Osteoblast (primary cell): ENCODE measurements at regions not wholly inside any gene's neighbourhood (a gene's known extent, or its start where the extent isn't known, plus 50 kb on each side); places are given as distances from the start of the nearest gene placed in this dataset.

Source experiments
- DNase-seq: peaks from one replicate; pipeline ENCODE4 v3.0.0; 2011; ENCODE audit warnings: low spot score, mixed read lengths; ENCODE audit not compliant: insufficient read length; ENCODE audit errors: missing footprints
- H2AFZ ChIP-seq: 2 replicates; pipeline ENCODE4 v1.6.0; 2011; ENCODE audit warnings: mild to moderate bottlenecking, low read length
- H3K27ac ChIP-seq: 2 replicates; pipeline ENCODE4 v1.5.1; 2011; ENCODE audit warnings: mild to moderate bottlenecking, low read depth, low read length, moderate library complexity
- H3K27me3 ChIP-seq: 2 replicates; pipeline ENCODE4 v1.6.0; 2012; ENCODE audit warnings: mild to moderate bottlenecking, control low read depth, inconsistent platforms, low read length, moderate library complexity; ENCODE audit not compliant: insufficient read depth
- H3K36me3 ChIP-seq: 2 replicates; pipeline ENCODE4 v1.5.1; 2011; ENCODE audit warnings: mild to moderate bottlenecking, low read length, control low read depth, moderate library complexity; ENCODE audit not compliant: insufficient read depth
- H3K4me1 ChIP-seq: 2 replicates; pipeline ENCODE4 v1.5.1; 2011; ENCODE audit warnings: mild to moderate bottlenecking, low read length, control low read depth, moderate library complexity; ENCODE audit not compliant: insufficient read depth
- H3K4me2 ChIP-seq: 2 replicates; pipeline ENCODE4 v1.6.0; 2011; ENCODE audit warnings: mild to moderate bottlenecking, low read length; ENCODE audit not compliant: insufficient read depth
- H3K4me3 ChIP-seq: fragments of 200-600 bp; sonication (generic); 3 replicates; pipeline ENCODE4 v1.5.1; 2012; ENCODE audit warnings: mild to moderate bottlenecking, low read length, inconsistent platforms; ENCODE audit not compliant: insufficient read depth
- H3K79me2 ChIP-seq: 2 replicates; pipeline ENCODE4 v1.6.0; 2012; ENCODE audit warnings: mild to moderate bottlenecking, low read length, control low read depth, inconsistent platforms; ENCODE audit not compliant: insufficient read depth
- H3K9me3 ChIP-seq: 2 replicates; pipeline ENCODE4 v1.5.1; 2011; ENCODE audit warnings: low read depth, low read length, control low read depth
- H4K20me1 ChIP-seq: 2 replicates; pipeline ENCODE4 v1.6.0; 2012; ENCODE audit warnings: mild to moderate bottlenecking, low read length, control low read depth; ENCODE audit not compliant: insufficient read depth
- CTCF ChIP-seq: IDR thresholded peaks from 2 replicates; pipeline ENCODE4 v1.5.1; 2011; ENCODE audit warnings: mild to moderate bottlenecking, low read depth, low read length, moderate library complexity; ENCODE audit errors: extremely low read depth

GRCh38 chr21:35925497-35925896 is 134.8 kb downstream of the SETD4 start:
- DNase-seq, result no peak
- no peaks in the 10 kb centered on the region for H3K36me3 ChIP-seq
- peak overlapping the region; percentile 57 for H2AFZ ChIP-seq
- H3K27ac ChIP-seq, result no peak overlapping the region
- H3K79me2 ChIP-seq, result no peaks in the 10 kb centered on the region
- no peak for TF ChIP-seq CTCF
- H3K4me1 ChIP-seq, result peaks cover 6% of the 10 kb centered on the region
- H4K20me1 ChIP-seq, result no peaks in the 10 kb centered on the region
- H3K27me3 ChIP-seq, result no peaks in the 10 kb centered on the region
- H3K4me3 ChIP-seq, result no peak overlapping the region
- no peaks in the 10 kb centered on the region for H3K9me3 ChIP-seq
- peak overlapping the region; percentile 20 for H3K4me2 ChIP-seq

- H3K4me3 ChIP-seq, result no peak overlapping the region
- no peak overlapping the region for H3K4me2 ChIP-seq
- no peaks in the 10 kb centered on the region for H3K36me3 ChIP-seq
- no peak for DNase-seq
- no peak overlapping the region for H2AFZ ChIP-seq
- no peaks in the 10 kb centered on the region for H3K9me3 ChIP-seq
- H3K27ac ChIP-seq, result no peak overlapping the region
- H4K20me1 ChIP-seq, result no peaks in the 10 kb centered on the region
- H3K79me2 ChIP-seq, result no peaks in the 10 kb centered on the region
- peaks cover 3% of the 10 kb centered on the region for H3K27me3 ChIP-seq
- no peak for TF ChIP-seq CTCF
- peaks cover 6% of the 10 kb centered on the region for H3K4me1 ChIP-seq
These were observed 135.5 kb downstream of the SETD4 start for GRCh38 chr21:35924714-35925301.

- DNase-seq, result no peak
These were observed 136.4 kb downstream of the SETD4 start for GRCh38 chr21:35923971-35924370.

GRCh38 chr21:35922618-35923017 is 137.7 kb downstream of the SETD4 start:
- Histone ChIP-seq H3K4me2 (no peak overlapping the region), H2AFZ (peak overlapping the region; percentile 16), H4K20me1 (no peaks in the 10 kb centered on the region), H3K79me2 (no peaks in the 10 kb centered on the region), H3K9me3 (peaks cover 2% of the 10 kb centered on the region), H3K4me1 (peaks cover 6% of the 10 kb centered on the region), H3K27me3 (peaks cover 11% of the 10 kb centered on the region), H3K36me3 (no peaks in the 10 kb centered on the region), H3K4me3 (no peak overlapping the region), H3K27ac (no peak overlapping the region)
- TF ChIP-seq CTCF, result no peak
- no peak for DNase-seq

More at GRCh38 chr21:35923971-35924370, 136.4 kb downstream of the SETD4 start:
- Histone ChIP-seq H3K4me2 (no peak overlapping the region), H3K27ac (no peak overlapping the region), H3K36me3 (no peaks in the 10 kb centered on the region), H3K9me3 (peaks cover 2% of the 10 kb centered on the region), H3K4me3 (no peak overlapping the region), H4K20me1 (no peaks in the 10 kb centered on the region), H2AFZ (no peak overlapping the region), H3K4me1 (peaks cover 6% of the 10 kb centered on the region), H3K27me3 (peaks cover 9% of the 10 kb centered on the region), H3K79me2 (no peaks in the 10 kb centered on the region)
- no peak for TF ChIP-seq CTCF
